HepG2 (cell line): ENCODE measurements at regions not wholly inside any gene's neighbourhood (a gene's known extent, or its start where the extent isn't known, plus 50 kb on each side); places are given as distances from the start of the nearest gene placed in this dataset.

Experiments used
- ATAC-seq: fragments of 200-7000 bp; cut with Tn5 transposase; 3 replicates; pipeline ENCODE4 v1.9.1; 2020; ENCODE audit warnings: mild to moderate bottlenecking, moderate library complexity
- BruUV-seq: library from RNA; stranded (reverse); fragments of 400-500 nt; replicated peaks from 2 replicates; lab custom pipeline; 2021; lab: Mats Ljungman, UMichigan
- CTCF ChIA-PET: fragments of 300-600 bp; formaldehyde crosslinking; extraction: SDS; loops from one replicate; lab custom pipeline; 2021; ENCODE audit warnings: low total read pairs, inconsistent platforms, low intra/inter-chr PET ratio; lab: Yijun Ruan, JAX
- POLR2A ChIA-PET: fragments of 350-600 bp; sonication (Branson Sonifier 250); formaldehyde crosslinking; loops from one replicate; lab custom pipeline; 2020; ENCODE audit warnings: antibody characterized with exemption, inconsistent platforms; lab: Yijun Ruan, JAX
- DNase-seq: peaks from one replicate; pipeline ENCODE4 v3.0.0-alpha.2; 2015; ENCODE audit warnings: low spot score
- FAIRE-seq: peaks from 3 replicates; lab custom pipeline; 2011; peaks lifted over from hg19 to GRCh38; lab: Jason Lieb, UNC
- H2AFZ ChIP-seq: one replicate; pipeline ENCODE4 v1.6.1; 2011; ENCODE audit warnings: low read length, inconsistent platforms
- H3K27ac ChIP-seq: fragments of 300-600 bp; 3 replicates; pipeline ENCODE4 v1.8.0; 2011; ENCODE audit warnings: mixed run types, mild to moderate bottlenecking, mixed read lengths, low read length, inconsistent platforms; ENCODE audit not compliant: insufficient read depth; ENCODE audit errors: extremely low read length
- H3K27me3 ChIP-seq, 2 experiments: fragments of 200-600 bp in 1 of 2; 2 replicates in 1 of 2; 3 replicates in 1 of 2; pipeline versions ENCODE4 v1.6.0 to v1.8.0; 2011; ENCODE audit warnings: low read length in 2 of 2, mild to moderate bottlenecking in 2 of 2, moderate library complexity in 2 of 2, inconsistent platforms in 1 of 2; ENCODE audit not compliant: insufficient read depth in 2 of 2, control insufficient read depth in 1 of 2
- H3K36me3 ChIP-seq, 2 experiments: fragments of 200-600 bp in 1 of 2; replicated peaks in 1 of 2; 2 replicates in 1 of 2; 3 replicates in 1 of 2; pipeline versions ENCODE4 v1.5.1 to v1.8.0; 2011; ENCODE audit warnings: low read length in 2 of 2, inconsistent platforms in 1 of 2; ENCODE audit not compliant: insufficient read depth in 2 of 2, control insufficient read depth in 1 of 2
- H3K4me1 ChIP-seq: 2 replicates; pipeline ENCODE4 v1.5.1; 2012; ENCODE audit warnings: low read length, inconsistent platforms; ENCODE audit not compliant: insufficient read depth
- H3K4me2 ChIP-seq: 2 replicates; pipeline ENCODE4 v1.6.0; 2011; ENCODE audit warnings: low read depth, low read length, inconsistent platforms
- H3K4me3 ChIP-seq, 3 experiments: fragments of 200-600 bp in 1 of 3; sonication (generic), shearing (Covaris generic) in 1 of 3; replicated peaks in 1 of 3; 2 replicates each; pipeline ENCODE4 v1.5.1; 2011 to 2016; ENCODE audit warnings: low read length in 3 of 3, inconsistent platforms in 2 of 3, low read depth in 2 of 3, mild to moderate bottlenecking in 2 of 3, control low read depth in 1 of 3, mixed read lengths in 1 of 3; ENCODE audit not compliant: insufficient read depth in 1 of 3
- H3K79me2 ChIP-seq: one replicate; pipeline ENCODE4 v1.6.1; 2011; ENCODE audit warnings: low read length, inconsistent platforms; ENCODE audit not compliant: insufficient read depth
- H3K9ac ChIP-seq: 2 replicates; pipeline ENCODE4 v1.6.0; 2011; ENCODE audit warnings: mild to moderate bottlenecking, low read depth, low read length, inconsistent platforms; ENCODE audit not compliant: insufficient read depth
- H3K9me3 ChIP-seq: 2 replicates; pipeline ENCODE4 v1.5.1; 2012; ENCODE audit warnings: mild to moderate bottlenecking, low read length
- H4K20me1 ChIP-seq: 2 replicates; pipeline ENCODE4 v1.6.0; 2011; ENCODE audit warnings: inconsistent platforms, mild to moderate bottlenecking, low read length, moderate library complexity; ENCODE audit not compliant: insufficient read depth
- MBNL3 ChIP-seq: fragments of 250-450 bp; sonication (Bioruptor Pico); conservative IDR thresholded peaks from 2 replicates; pipeline ENCODE4 v1.8.0; 2022; ENCODE audit warnings: mild to moderate bottlenecking, inconsistent platforms
- MTF1 ChIP-seq: sonication (generic); formaldehyde crosslinking; IDR thresholded peaks from 2 replicates; pipeline ENCODE4 v1.5.0; 2020; ENCODE audit warnings: missing genetic modification reagents
- NONO ChIP-seq, 2 experiments: fragments of 450-650 bp in 1 of 2; sonication (generic) in 1 of 2; formaldehyde crosslinking in 1 of 2; IDR thresholded peaks in 1 of 2; conservative IDR thresholded peaks in 1 of 2; 2 replicates each; pipeline versions ENCODE4 v1.6.1 to v1.8.0; 2017 to 2022; ENCODE audit warnings: mild to moderate bottlenecking in 1 of 2, missing genetic modification reagents in 1 of 2, moderate library complexity in 1 of 2
- RAD21 ChIP-seq: fragments of 450-650 bp; formaldehyde crosslinking; IDR thresholded peaks from 2 replicates; pipeline ENCODE4 v1.5.0; 2020; ENCODE audit warnings: mild to moderate bottlenecking
- TP53 ChIP-seq: sonication (generic); formaldehyde crosslinking; conservative IDR thresholded peaks from 2 replicates; pipeline ENCODE4 v1.4.0; 2020; ENCODE audit warnings: missing genetic modification reagents
- ZNF180 ChIP-seq: sonication (generic); formaldehyde crosslinking; IDR thresholded peaks from 2 replicates; pipeline ENCODE4 v1.4.0; 2020; ENCODE audit warnings: low read depth, missing genetic modification reagents, borderline replicate concordance
- ZNF569 ChIP-seq: sonication (generic); formaldehyde crosslinking; IDR thresholded peaks from 2 replicates; pipeline ENCODE4 v1.5.0; 2020; ENCODE audit warnings: mild to moderate bottlenecking, missing genetic modification reagents, moderate library complexity, borderline replicate concordance
- ZNF816 ChIP-seq: sonication (generic); formaldehyde crosslinking; IDR thresholded peaks from 2 replicates; pipeline ENCODE4 v1.8.0; 2022; ENCODE audit warnings: missing genetic modification reagents, mild to moderate bottlenecking, borderline replicate concordance
- WGBS: methylation state at CpG from one replicate; pipeline ENCODE4 v1.1.6; 2017; ENCODE audit warnings: low lambda C conversion rate; 5-methylcytosine and 5-hydroxymethylcytosine counted together
- in situ Hi-C: cut with HindIII; loops from 2 replicates; pipeline ENCODE4 v1.10.0; 2017; ENCODE audit warnings: low pct_unique_long_range_greater_than_20kb; ENCODE audit not compliant: extremely low pct_ligation_motif_present
- intact Hi-C: fragments of 100-400 bp; cut with micrococcal nuclease; formaldehyde crosslinking; loops from one replicate; pipeline ENCODE4 v1.10.0; 2022; ENCODE audit not compliant: unreplicated experiment
- TF ChIP-seq, protein P1 (sequence below): sonication (generic); formaldehyde crosslinking; IDR thresholded peaks from 2 replicates; pipeline ENCODE4; 2020; ENCODE audit warnings: missing genetic modification reagents, mild to moderate bottlenecking, borderline replicate concordance
- TF ChIP-seq, protein P2 (sequence below): sonication (generic); formaldehyde crosslinking; IDR thresholded peaks from 2 replicates; pipeline ENCODE4 v1.4.0; 2020; ENCODE audit warnings: missing genetic modification reagents
- TF ChIP-seq, protein P3 (sequence below): sonication (generic); formaldehyde crosslinking; IDR thresholded peaks from 2 replicates; pipeline ENCODE4 v1.4.0; 2020; ENCODE audit warnings: mild to moderate bottlenecking, missing genetic modification reagents, borderline replicate concordance

DNA sequence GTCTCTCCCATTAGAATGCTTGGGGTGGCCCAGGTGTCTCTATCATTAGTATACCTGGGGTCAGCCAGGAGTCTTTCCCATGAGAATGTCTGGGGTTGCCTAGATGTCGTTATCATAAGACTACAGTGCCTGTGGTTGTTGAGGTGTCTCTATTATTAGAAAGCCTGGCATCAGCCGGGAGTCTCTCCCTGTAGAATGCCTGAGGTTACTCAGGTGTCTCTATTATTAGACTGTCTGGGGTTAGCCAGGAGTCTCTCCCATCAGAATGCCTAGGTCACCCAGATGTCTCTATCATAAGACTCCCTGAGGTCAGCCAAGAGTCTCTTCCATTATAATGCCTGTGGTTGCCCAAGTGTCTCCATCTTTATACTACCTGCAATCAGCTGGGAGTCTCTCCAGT, 1541.1 kb downstream of the UQCRFS1 start:
- Histone ChIP-seq H2AFZ (no peak overlapping the region), H3K4me1 (no peaks in the 10 kb centered on the region), H3K4me3 (no peak overlapping the region), H3K9me3 (peaks cover 100% of the 10 kb centered on the region), H3K4me2 (no peak overlapping the region), H3K36me3 (no peaks in the 10 kb centered on the region), H3K79me2 (no peaks in the 10 kb centered on the region), H3K27me3 (no peaks in the 10 kb centered on the region), H4K20me1 (no peaks in the 10 kb centered on the region), H3K27ac (no peak overlapping the region), H3K9ac (no peak overlapping the region)
- POLR2A ChIA-PET = no interaction called here
- DNase-seq = no peak
- in situ Hi-C loops = no loop called here
- ATAC-seq = no peak
- intact Hi-C loops = no loop called here
- 13% methylated on average over 2 of the region's 2 CpGs for WGBS
- FAIRE-seq = no peak
- CTCF ChIA-PET = no interaction called here
- no TSS peak for BruUV-seq
- TF ChIP-seq ZNF180 (no peak), MBNL3 (no peak), ZNF816 (CRISPR knock-in tag) (no peak), TP53 (CRISPR knock-in tag) (no peak), MTF1 (CRISPR knock-in tag) (no peak), ZNF569 (CRISPR knock-in tag) (no peak), NONO (IDR thresholded peaks at IDR 0.05) (no peak), NONO (CRISPR knock-in tag; conservative IDR thresholded peaks at IDR 0.05) (no peak), RAD21 (CRISPR knock-in tag) (no peak)
- TF ChIP-seq, protein P1, sequence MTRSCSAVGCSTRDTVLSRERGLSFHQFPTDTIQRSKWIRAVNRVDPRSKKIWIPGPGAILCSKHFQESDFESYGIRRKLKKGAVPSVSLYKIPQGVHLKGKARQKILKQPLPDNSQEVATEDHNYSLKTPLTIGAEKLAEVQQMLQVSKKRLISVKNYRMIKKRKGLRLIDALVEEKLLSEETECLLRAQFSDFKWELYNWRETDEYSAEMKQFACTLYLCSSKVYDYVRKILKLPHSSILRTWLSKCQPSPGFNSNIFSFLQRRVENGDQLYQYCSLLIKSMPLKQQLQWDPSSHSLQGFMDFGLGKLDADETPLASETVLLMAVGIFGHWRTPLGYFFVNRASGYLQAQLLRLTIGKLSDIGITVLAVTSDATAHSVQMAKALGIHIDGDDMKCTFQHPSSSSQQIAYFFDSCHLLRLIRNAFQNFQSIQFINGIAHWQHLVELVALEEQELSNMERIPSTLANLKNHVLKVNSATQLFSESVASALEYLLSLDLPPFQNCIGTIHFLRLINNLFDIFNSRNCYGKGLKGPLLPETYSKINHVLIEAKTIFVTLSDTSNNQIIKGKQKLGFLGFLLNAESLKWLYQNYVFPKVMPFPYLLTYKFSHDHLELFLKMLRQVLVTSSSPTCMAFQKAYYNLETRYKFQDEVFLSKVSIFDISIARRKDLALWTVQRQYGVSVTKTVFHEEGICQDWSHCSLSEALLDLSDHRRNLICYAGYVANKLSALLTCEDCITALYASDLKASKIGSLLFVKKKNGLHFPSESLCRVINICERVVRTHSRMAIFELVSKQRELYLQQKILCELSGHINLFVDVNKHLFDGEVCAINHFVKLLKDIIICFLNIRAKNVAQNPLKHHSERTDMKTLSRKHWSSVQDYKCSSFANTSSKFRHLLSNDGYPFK = no peak
- TF ChIP-seq, protein P2, sequence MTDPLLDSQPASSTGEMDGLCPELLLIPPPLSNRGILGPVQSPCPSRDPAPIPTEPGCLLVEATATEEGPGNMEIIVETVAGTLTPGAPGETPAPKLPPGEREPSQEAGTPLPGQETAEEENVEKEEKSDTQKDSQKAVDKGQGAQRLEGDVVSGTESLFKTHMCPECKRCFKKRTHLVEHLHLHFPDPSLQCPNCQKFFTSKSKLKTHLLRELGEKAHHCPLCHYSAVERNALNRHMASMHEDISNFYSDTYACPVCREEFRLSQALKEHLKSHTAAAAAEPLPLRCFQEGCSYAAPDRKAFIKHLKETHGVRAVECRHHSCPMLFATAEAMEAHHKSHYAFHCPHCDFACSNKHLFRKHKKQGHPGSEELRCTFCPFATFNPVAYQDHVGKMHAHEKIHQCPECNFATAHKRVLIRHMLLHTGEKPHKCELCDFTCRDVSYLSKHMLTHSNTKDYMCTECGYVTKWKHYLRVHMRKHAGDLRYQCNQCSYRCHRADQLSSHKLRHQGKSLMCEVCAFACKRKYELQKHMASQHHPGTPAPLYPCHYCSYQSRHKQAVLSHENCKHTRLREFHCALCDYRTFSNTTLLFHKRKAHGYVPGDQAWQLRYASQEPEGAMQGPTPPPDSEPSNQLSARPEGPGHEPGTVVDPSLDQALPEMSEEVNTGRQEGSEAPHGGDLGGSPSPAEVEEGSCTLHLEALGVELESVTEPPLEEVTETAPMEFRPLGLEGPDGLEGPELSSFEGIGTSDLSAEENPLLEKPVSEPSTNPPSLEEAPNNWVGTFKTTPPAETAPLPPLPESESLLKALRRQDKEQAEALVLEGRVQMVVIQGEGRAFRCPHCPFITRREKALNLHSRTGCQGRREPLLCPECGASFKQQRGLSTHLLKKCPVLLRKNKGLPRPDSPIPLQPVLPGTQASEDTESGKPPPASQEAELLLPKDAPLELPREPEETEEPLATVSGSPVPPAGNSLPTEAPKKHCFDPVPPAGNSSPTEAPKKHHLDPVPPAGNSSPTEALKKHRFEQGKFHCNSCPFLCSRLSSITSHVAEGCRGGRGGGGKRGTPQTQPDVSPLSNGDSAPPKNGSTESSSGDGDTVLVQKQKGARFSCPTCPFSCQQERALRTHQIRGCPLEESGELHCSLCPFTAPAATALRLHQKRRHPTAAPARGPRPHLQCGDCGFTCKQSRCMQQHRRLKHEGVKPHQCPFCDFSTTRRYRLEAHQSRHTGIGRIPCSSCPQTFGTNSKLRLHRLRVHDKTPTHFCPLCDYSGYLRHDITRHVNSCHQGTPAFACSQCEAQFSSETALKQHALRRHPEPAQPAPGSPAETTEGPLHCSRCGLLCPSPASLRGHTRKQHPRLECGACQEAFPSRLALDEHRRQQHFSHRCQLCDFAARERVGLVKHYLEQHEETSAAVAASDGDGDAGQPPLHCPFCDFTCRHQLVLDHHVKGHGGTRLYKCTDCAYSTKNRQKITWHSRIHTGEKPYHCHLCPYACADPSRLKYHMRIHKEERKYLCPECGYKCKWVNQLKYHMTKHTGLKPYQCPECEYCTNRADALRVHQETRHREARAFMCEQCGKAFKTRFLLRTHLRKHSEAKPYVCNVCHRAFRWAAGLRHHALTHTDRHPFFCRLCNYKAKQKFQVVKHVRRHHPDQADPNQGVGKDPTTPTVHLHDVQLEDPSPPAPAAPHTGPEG (CRISPR knock-in tag) = no peak
- TF ChIP-seq, protein P3, sequence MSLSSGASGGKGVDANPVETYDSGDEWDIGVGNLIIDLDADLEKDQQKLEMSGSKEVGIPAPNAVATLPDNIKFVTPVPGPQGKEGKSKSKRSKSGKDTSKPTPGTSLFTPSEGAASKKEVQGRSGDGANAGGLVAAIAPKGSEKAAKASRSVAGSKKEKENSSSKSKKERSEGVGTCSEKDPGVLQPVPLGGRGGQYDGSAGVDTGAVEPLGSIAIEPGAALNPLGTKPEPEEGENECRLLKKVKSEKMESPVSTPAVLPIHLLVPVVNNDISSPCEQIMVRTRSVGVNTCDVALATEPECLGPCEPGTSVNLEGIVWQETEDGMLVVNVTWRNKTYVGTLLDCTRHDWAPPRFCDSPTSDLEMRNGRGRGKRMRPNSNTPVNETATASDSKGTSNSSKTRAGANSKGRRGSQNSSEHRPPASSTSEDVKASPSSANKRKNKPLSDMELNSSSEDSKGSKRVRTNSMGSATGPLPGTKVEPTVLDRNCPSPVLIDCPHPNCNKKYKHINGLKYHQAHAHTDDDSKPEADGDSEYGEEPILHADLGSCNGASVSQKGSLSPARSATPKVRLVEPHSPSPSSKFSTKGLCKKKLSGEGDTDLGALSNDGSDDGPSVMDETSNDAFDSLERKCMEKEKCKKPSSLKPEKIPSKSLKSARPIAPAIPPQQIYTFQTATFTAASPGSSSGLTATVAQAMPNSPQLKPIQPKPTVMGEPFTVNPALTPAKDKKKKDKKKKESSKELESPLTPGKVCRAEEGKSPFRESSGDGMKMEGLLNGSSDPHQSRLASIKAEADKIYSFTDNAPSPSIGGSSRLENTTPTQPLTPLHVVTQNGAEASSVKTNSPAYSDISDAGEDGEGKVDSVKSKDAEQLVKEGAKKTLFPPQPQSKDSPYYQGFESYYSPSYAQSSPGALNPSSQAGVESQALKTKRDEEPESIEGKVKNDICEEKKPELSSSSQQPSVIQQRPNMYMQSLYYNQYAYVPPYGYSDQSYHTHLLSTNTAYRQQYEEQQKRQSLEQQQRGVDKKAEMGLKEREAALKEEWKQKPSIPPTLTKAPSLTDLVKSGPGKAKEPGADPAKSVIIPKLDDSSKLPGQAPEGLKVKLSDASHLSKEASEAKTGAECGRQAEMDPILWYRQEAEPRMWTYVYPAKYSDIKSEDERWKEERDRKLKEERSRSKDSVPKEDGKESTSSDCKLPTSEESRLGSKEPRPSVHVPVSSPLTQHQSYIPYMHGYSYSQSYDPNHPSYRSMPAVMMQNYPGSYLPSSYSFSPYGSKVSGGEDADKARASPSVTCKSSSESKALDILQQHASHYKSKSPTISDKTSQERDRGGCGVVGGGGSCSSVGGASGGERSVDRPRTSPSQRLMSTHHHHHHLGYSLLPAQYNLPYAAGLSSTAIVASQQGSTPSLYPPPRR (CRISPR knock-in tag) = no peak
